ENCODE measurements at regions not wholly inside any gene's neighbourhood (a gene's known extent, or its start where the extent isn't known, plus 50 kb on each side); places are given as distances from the start of the nearest gene placed in this dataset.

- no peak for TF ChIP-seq MXD1 (CRISPR knock-in tag; IDR thresholded peaks at IDR 0.05)
- TF ChIP-seq ZBTB4 (CRISPR knock-in tag; IDR thresholded peaks at IDR 0.05; ENCODE audit: borderline replicate concordance), result peak; percentile 97; the same call in 1 of the 2 replicates
- TF ChIP-seq, protein P1, sequence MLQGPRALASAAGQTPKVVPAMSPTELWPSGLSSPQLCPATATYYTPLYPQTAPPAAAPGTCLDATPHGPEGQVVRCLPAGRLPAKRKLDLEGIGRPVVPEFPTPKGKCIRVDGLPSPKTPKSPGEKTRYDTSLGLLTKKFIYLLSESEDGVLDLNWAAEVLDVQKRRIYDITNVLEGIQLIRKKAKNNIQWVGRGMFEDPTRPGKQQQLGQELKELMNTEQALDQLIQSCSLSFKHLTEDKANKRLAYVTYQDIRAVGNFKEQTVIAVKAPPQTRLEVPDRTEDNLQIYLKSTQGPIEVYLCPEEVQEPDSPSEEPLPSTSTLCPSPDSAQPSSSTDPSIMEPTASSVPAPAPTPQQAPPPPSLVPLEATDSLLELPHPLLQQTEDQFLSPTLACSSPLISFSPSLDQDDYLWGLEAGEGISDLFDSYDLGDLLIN (CRISPR knock-in tag; IDR thresholded peaks at IDR 0.05; ENCODE audit: borderline replicate concordance), result no peak
- TF ChIP-seq ZNF33B (CRISPR knock-in tag; IDR thresholded peaks at IDR 0.05), result no peak
- TF ChIP-seq ZSCAN29 (CRISPR knock-in tag; conservative IDR thresholded peaks at IDR 0.05), result 0 out of 2 replicates have a peak, but pooled peaks have one; percentile 6
- TF ChIP-seq ZNF558 (CRISPR knock-in tag; IDR thresholded peaks at IDR 0.05; ENCODE audit: borderline replicate concordance), result no peak
- TF ChIP-seq, protein P2, sequence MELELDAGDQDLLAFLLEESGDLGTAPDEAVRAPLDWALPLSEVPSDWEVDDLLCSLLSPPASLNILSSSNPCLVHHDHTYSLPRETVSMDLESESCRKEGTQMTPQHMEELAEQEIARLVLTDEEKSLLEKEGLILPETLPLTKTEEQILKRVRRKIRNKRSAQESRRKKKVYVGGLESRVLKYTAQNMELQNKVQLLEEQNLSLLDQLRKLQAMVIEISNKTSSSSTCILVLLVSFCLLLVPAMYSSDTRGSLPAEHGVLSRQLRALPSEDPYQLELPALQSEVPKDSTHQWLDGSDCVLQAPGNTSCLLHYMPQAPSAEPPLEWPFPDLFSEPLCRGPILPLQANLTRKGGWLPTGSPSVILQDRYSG (CRISPR knock-in tag; IDR thresholded peaks at IDR 0.05), result no peak
- TF ChIP-seq ATF5 (CRISPR knock-in tag; IDR thresholded peaks at IDR 0.05; ENCODE audit: low read depth), result no peak
- no peak for TF ChIP-seq TERF1 (CRISPR knock-in tag; IDR thresholded peaks at IDR 0.05)
- peak; percentile 74; the same call in 1 of the 2 replicates for TF ChIP-seq MZF1 (CRISPR knock-in tag; IDR thresholded peaks at IDR 0.05; ENCODE audit: borderline replicate concordance)
- no peak for TF ChIP-seq JARID2 (CRISPR knock-in tag; IDR thresholded peaks at IDR 0.05; ENCODE audit: insufficient replicate concordance)
- peak; percentile 54 for TF ChIP-seq RARA (CRISPR knock-in tag; IDR thresholded peaks at IDR 0.05)
- 0 out of 2 replicates have a peak, but pooled peaks have one; percentile 64 for TF ChIP-seq ZNF788 (CRISPR knock-in tag; IDR thresholded peaks at IDR 0.05; ENCODE audit: borderline replicate concordance)
- no peak for TF ChIP-seq ZHX1 (CRISPR knock-in tag; IDR thresholded peaks at IDR 0.05; ENCODE audit: low read depth)
- no peak for TF ChIP-seq HMGXB4 (CRISPR knock-in tag; IDR thresholded peaks at IDR 0.05; ENCODE audit: borderline replicate concordance in 1 of 2, low read depth in 1 of 2)
Observed at GRCh38 chr1:56413671-56414199, 165.6 kb downstream of the PLPP3 start (continued).
